GM18498 (cell line): ENCODE measurements at regions not wholly inside any gene's neighbourhood (a gene's known extent, or its start where the extent isn't known, plus 50 kb on each side); places are given as distances from the start of the nearest gene placed in this dataset.
A peak's percentile ranks its signal among the peaks of the same experiment; 100 is the strongest.
"Not testable (repeated sequence)": the region's sequence is repeated elsewhere in the genome, so short reads cannot be mapped to it uniquely, and the experiment has no call there.

ENCODE experiments used
- ATAC-seq: cut with Tn5 transposase; IDR thresholded peaks from one replicate; pipeline ENCODE4 v1.9.1; 2021; ENCODE audit warnings: mild to moderate bottlenecking, moderate library complexity; ENCODE audit not compliant: unreplicated experiment

DNA sequence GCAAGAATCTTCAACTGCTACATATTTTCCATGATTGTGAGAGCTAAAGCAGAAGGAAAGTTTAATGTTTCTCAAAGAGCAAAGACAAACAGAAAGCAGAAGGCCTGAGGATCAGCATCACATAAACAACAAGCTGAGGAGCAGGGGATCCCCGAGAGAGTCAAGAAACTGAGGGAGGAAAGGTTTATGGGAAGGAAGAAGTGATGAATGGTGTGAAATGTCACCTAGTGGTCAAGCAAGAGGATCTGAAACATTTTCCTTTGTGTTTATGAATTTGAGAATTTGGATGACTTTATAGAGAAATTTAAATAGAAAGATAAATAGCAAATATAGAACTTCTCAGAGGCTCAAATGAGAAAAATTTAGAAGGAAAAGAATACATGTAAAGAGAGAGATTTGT lies 481.9 kb downstream of the CHSY3 start:
- ATAC-seq = no peak

DNA sequence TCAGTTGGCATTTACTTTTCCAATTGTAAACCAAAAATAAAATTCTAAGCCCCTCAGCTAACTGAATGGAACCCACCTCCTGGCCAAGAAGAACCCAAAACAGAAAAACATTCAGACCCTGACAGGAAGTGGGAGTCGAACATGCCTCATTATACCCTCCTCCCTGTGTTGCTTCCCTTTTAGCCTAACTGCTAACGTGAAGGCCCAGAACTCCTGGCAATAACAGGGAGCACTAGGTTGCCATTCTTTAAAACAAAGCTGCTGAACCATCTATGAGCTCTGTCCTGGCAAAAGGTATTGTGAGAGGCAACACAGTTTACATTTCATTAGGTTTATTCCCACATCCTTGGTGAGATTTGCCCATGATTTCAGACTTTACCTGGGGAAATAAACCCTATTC lies 481.4 kb downstream of the CHSY3 start:
- no peak for ATAC-seq

DNA sequence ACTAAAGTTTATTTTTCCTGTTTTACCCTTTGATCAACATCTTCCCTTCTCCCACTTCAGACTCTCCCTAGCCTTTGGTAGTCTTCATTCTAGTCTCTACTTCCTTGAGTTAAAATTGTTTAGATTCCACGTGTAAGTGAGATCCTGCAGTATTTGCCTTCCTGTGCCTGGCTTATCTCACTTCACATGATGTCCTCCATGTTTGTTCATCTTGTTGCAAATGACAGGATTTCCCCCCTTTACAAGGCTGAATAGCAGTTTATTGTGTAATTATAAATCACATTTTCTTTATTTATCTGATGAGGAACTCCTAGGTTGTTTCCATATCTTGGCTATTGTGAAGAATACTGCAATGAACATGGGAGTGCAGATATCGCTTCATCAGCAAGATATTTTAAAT lies 461.7 kb downstream of the CHSY3 start:
- no peak for ATAC-seq

- ATAC-seq = no peak
These were observed 445.9 kb downstream of the CHSY3 start for GRCh38 chr5:130350131-130350530.

- no peak for ATAC-seq
These were observed 433.1 kb downstream of the CHSY3 start for GRCh38 chr5:130337179-130337888.

DNA sequence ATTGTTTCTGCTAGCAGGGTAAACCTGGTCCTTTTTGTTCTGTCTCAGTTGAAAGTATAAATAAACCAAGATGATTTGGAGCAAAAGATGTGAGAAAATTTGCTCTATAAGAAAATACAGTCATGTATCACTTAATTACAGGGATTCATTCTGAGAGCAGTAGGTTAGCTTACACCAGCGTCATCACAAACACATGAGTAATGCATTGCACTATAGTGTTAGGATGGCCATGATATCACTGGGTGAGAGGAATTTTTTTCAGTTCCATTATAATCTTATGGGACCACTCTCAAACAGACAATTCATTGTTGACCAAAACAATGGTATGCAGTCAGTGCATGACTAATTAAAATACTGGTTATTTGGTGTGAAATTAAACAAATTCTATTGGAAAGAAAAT lies 430.9 kb downstream of the CHSY3 start:
- no peak for ATAC-seq

DNA sequence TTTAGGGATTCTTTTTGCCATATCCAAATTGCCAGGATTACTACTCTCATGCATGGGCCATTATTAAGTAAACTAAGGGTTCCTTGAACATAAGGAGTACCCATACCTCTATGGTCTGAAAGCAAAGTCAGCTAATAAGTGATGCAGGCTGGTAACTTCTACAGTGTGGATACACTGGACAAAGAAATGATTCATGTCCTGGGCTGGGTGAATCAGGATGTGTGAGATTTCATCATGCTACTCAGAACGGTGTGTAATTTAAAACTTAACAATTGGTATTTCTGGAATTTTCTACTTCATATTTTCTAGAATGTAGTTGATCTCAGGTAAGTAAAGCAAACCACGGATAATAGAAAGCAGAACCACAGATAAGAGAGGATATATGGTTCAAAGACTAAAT lies 428.8 kb downstream of the CHSY3 start:
- ATAC-seq = no peak

DNA sequence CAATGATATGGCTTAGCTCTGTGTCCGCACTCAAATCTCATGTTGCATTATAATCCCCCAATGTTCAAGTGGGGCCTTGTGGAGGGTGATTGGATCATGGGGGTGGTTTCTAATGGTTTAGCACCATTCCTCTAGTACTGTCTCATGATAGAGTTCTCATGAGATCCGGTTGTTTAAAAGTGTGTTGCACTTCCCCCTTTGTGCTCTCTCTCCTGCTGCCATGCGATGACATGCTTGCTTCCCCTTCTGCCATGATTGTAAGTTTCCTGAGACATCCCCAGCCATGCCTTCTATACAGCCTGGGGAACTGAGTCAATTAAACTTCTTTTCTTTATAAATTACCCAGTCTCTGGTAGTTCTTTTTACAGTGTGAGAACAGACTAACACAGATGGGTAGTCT lies 427.1 kb downstream of the CHSY3 start:
- peak; percentile 48 for ATAC-seq

DNA sequence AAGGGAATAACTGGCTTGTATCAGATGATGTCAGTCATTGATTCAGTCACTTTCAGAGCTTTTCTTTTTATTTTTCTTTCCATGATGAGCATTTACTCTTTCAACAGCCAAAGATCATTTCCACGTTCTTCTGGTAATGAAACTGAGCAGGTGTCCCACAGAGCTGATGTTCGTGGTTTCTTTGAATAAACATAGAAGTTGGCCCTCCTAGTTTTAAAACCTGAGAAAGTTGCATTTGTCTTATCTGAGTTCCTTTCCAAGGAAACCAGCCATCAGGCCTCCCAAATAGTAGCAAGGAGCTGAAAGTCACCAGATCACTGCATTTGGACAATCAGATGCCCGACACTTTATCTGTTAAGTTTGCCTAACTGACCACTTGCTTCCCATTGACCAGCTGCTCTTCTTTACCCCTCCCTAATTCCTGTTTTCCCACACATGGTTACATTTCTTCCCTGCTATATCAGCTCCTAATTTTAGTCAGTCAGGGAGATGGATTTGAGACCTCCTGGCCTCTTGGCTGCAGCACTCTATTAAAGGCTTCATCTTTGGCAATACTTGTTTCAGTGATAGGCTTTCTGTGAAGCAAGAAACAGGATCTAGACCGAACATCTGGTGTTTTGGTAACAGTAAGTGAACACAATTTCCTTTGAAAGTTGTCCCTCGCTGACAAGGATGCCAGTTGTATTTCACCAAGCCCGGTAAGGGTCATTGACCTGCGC lies 420.8 kb downstream of the CHSY3 start:
- ATAC-seq = no peak

- ATAC-seq = peak; percentile 100
These were observed 419.7 kb downstream of the CHSY3 start for GRCh38 chr5:130323804-130324454.

GRCh38 chr5:130321931-130322330 lies 417.7 kb downstream of the CHSY3 start:
- ATAC-seq = no peak

DNA sequence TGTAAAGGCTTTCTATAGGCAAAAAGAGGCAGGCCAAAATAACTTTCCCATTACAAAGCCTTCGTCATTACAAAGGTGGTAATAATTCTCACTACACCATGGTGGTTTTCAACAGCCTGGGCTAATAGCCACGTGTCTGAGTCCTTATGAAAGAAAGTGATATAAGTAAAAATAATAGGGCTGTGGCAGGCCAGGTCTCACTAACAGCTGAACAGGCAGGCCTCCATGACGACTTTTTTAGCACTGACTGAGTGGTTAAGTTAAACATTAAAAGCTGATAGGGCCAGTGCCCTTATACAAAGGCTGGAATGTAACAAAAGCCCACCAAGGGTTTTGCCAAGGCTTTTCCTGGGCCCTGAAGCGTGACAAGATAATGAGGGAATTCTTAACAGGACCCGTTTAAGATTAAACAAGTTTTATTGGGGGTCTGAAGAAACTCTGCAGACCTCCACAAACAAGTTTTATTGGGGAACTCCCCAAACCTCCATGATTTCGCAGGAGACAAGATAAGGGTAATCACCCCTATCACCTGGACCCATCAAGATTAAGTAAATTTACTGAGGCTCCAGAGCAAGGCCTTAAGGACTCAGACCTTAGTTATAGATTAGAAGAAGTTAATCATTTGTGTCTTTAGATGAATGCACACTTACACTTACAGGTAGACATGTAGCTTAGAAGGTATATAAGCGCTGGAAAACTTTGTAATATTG lies 412.9 kb downstream of the CHSY3 start:
- peak; percentile 69 for ATAC-seq

DNA sequence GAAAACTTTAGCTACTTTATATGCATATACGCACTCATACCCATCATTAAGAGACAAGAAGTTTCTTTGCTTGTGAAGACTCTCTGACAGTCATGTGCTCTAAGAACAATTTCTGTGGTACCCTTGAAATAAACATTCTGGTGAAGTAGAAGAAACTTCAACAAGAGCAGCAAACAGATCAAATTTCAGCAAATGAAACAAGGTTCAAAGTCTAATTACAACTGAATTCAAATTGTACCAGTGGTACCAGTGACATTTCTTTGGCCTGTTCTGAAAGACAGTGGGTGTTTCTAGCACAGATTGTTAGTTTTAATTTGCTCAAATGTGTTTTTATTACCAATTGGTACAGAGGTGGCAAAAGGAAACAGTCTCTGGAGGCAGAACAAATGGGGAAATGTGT lies 391.0 kb downstream of the CHSY3 start:
- ATAC-seq = no peak

GRCh38 chr5:130294798-130295197 lies 390.5 kb downstream of the CHSY3 start:
- ATAC-seq = not testable (repeated sequence)

DNA sequence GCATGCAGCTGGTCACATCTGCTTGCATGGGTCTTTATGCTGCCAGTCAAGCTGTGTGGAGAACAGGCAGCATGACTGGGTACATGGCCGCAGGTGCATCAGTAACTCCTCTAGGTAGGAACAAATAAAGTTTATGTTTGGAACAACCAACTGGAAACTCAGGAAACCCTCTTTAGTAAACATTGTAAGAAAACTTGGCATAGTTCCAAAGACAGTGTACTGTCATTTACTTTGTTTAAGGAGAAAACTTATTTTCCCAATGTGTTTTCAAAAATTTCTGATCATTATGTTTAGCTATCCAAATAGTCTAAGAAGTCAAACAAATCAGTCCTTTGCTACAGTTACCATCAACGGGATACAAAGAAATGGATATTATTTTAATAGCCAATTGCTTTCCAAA lies 386.0 kb downstream of the CHSY3 start:
- no peak for ATAC-seq

DNA sequence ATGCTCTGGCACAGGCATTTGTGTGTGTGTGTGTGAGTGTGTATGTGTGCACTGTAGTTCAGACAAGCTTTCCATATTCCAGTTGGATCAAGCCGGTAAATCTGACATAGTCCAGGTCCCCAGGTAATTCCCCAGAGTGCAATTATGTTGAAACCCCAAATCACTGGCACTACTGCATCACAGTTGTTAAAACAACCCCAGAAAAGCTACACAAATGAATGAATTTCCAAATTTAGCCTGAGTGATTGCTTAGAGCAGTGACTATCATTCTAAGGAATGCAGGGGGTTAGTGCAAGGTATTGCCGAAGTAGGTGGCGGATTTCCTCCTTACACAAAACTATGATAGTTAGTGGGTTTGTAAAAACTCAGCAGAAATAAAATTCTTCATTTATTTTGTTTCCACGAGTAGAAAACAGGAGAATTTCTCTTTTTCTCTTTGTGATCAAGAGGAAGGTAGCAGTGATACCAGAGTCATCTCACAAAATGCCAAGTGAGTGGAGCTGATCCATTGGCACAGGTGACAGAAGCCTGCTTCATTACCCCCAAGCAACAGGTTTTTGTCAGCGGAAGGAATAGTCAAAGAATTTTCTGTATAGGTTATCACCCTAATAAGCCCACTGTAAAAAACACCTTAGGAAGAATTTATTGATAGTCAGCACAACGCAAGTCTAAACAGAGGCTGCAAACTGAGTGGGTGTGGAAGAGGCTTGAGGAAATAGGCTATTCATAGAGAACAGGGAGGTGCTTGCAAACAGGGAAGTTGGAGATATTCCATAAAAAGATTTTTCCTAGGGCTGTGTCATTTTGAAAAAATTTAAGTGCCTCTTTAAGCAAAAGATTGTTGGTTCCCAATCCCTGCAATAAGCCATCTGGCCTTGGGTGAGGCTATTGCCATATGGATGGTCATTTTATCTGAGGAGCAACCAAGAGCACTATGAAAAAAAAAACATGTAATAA lies 385.1 kb downstream of the CHSY3 start:
- ATAC-seq = no peak

GRCh38 chr5:130287438-130287837 lies 383.2 kb downstream of the CHSY3 start:
- ATAC-seq = no peak

DNA sequence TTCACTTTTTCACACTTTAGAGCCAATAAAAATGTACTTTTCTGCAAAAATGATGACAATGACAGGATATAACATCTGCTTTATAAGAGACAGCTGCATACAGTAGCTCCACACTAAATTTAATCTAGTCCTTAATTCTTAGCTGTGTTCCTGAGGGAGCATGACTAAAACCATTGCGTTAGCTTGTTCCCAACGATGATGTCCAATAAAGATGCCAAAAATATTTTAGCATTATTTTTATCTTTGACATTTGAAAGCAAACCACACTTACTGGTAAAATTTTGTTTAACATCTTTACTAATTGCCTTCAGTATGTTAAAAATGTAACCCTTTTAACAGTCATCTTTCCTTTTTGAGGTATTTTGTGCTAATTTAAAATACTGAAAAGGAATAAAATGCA lies 382.7 kb downstream of the CHSY3 start:
- ATAC-seq = no peak

DNA sequence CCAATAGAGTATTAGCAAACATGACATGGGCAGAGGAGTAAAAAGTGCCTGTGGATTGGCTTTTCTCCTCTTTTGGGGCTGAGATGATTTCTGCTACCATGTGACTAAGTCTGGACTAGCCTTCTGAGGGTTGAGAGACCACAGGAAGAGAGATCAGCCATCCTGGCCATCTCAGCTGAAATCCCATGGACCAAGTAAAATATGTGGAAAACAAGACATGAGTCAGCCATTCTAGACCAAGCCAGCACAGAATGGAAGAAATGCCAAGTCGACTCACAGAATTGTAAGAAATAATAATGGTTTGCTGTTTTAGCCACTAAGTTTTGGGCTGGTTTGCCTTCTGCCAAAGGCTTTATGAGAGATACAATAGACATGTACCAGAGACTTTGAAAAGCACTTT lies 377.8 kb downstream of the CHSY3 start:
- ATAC-seq = no peak

GRCh38 chr5:130280528-130281217 lies 376.4 kb downstream of the CHSY3 start:
- ATAC-seq = no peak
